Body of pancreas (tissue), 4 donors: ENCODE measurements at regions not wholly inside any gene's neighbourhood (a gene's known extent, or its start where the extent isn't known, plus 50 kb on each side); places are given as distances from the start of the nearest gene placed in this dataset.

ENCODE experiments used
- ATAC-seq: fragments of 150-250 bp; one replicate; pipeline ENCODE4 v1.9.1; 2016
- DNase-seq, 4 donors: peaks; one replicate each; pipeline ENCODE4 v3.0.0-alpha.2; 2019
- H3K27ac ChIP-seq, 4 donors: fragments of 200-600 bp; sonication (generic); 1 replicate in 3 of 4; 2 replicates in 1 of 4; pipeline versions ENCODE4 v1.5.1 to v1.6.1; 2016 to 2019; ENCODE audit warnings: mild to moderate bottlenecking in 1 of 4, mixed read lengths in 1 of 4, moderate library complexity in 1 of 4
- H3K27me3 ChIP-seq, 2 donors: fragments of 200-600 bp; sonication (generic); one replicate each; pipeline ENCODE4 v1.6.0; 2016; ENCODE audit warnings: mild to moderate bottlenecking in 1 of 2
- H3K36me3 ChIP-seq, 2 donors: fragments of 200-600 bp; sonication (generic); replicated peaks in 1 of 2; 2 replicates each; pipeline ENCODE4 v1.5.1; 2016; ENCODE audit warnings: low read depth in 2 of 2; ENCODE audit not compliant: insufficient read depth in 1 of 2
- H3K4me1 ChIP-seq: fragments of 200-600 bp; sonication (generic); one replicate; pipeline ENCODE4 v1.6.0; 2016
- H3K4me3 ChIP-seq, 2 donors: fragments of 200-600 bp; sonication (generic); 1 replicate in 1 of 2; 2 replicates in 1 of 2; pipeline ENCODE4 v1.5.1; 2016 to 2019
- H3K9me3 ChIP-seq, 3 donors: fragments of 200-600 bp; sonication (generic); 1 replicate in 2 of 3; 2 replicates in 1 of 3; pipeline ENCODE4 v1.5.1; 2016
- CTCF ChIP-seq, 7 experiments: fragments of 450-650 bp in 4 of 7; fragments of 200-600 bp in 3 of 7; sonication (generic) in 3 of 7; IDR thresholded peaks; one replicate each; pipeline ENCODE4 v1.5.1; 2016 to 2019; ENCODE audit warnings: antibody characterized with exemption in 7 of 7
- POLR2A ChIP-seq, 3 donors: fragments of 450-650 bp; IDR thresholded peaks; one replicate each; pipeline ENCODE4 v1.6.1; 2016; ENCODE audit warnings: antibody characterized with exemption in 3 of 3, mild to moderate bottlenecking in 2 of 3
- WGBS, 2 donors: methylation state at CpG; one replicate each; pipeline ENCODE4 v1.1.5; 2017; 5-methylcytosine and 5-hydroxymethylcytosine counted together
- intact Hi-C: fragments of 100-400 bp; cut with DNase I; formaldehyde crosslinking; loops from one replicate; pipeline ENCODE4 v1.15.1; 2023

GRCh38 chrX:34875204-34875603, 67.4 kb upstream of the FAM47B start:
- 33% methylated on average over 1 of the region's 1 CpG for WGBS, 2 donors
- no peaks in the 10 kb centered on the region for H3K27me3 ChIP-seq
- TF ChIP-seq CTCF (IDR thresholded peaks at IDR 0.05): no peak
- TF ChIP-seq POLR2A (IDR thresholded peaks at IDR 0.05): no peak
- no peak for ATAC-seq
- no peak overlapping the region for H3K4me3 ChIP-seq
- H3K27ac ChIP-seq: no peak overlapping the region
- DNase-seq: no peak
- no peaks in the 10 kb centered on the region for H3K36me3 ChIP-seq
- no peaks in the 10 kb centered on the region for H3K9me3 ChIP-seq
- H3K4me1 ChIP-seq: no peaks in the 10 kb centered on the region
- intact Hi-C loops: no loop called here

GRCh38 chrX:34877436-34877835, 65.2 kb upstream of the FAM47B start:
- Histone ChIP-seq H3K27me3 (no peaks in the 10 kb centered on the region), H3K36me3 (no peaks in the 10 kb centered on the region), H3K4me3 (no peak overlapping the region), H3K4me1 (no peaks in the 10 kb centered on the region), H3K27ac (no peak overlapping the region), H3K9me3 (no peaks in the 10 kb centered on the region)
- DNase-seq (no peak), ATAC-seq (no peak)
- TF ChIP-seq CTCF (IDR thresholded peaks at IDR 0.05) (no peak), POLR2A (IDR thresholded peaks at IDR 0.05) (no peak)
- intact Hi-C loops: no loop called here
- WGBS, 2 donors: 90 to 94% methylated on average over 1 of the region's 1 CpG

- 38 to 58% methylated on average over 2 of the region's 2 CpGs for WGBS, 2 donors
- Histone ChIP-seq H3K36me3 (no peaks in the 10 kb centered on the region), H3K27ac (no peak overlapping the region), H3K9me3 (no peaks in the 10 kb centered on the region), H3K27me3 (no peaks in the 10 kb centered on the region), H3K4me3 (no peak overlapping the region), H3K4me1 (no peaks in the 10 kb centered on the region)
- ATAC-seq (no peak), DNase-seq (no peak)
- intact Hi-C loops: no loop called here
- TF ChIP-seq CTCF (IDR thresholded peaks at IDR 0.05) (no peak), POLR2A (IDR thresholded peaks at IDR 0.05) (no peak)
Measured at GRCh38 chrX:34879346-34879745, 63.2 kb upstream of the FAM47B start.

- ATAC-seq: no peak
Measured at GRCh38 chrX:34879886-34880285, 62.7 kb upstream of the FAM47B start.

More at GRCh38 chrX:34879886-34880285, 62.7 kb upstream of the FAM47B start:
- intact Hi-C loops: no loop called here
- Histone ChIP-seq H3K27me3 (no peaks in the 10 kb centered on the region), H3K36me3 (no peaks in the 10 kb centered on the region), H3K9me3 (no peaks in the 10 kb centered on the region), H3K4me1 (no peaks in the 10 kb centered on the region), H3K4me3 (no peak overlapping the region), H3K27ac (no peak overlapping the region)
- WGBS, 2 donors: 42 to 73% methylated on average over 2 to 4 of the region's 4 CpGs
- TF ChIP-seq POLR2A (IDR thresholded peaks at IDR 0.05) (no peak), CTCF (IDR thresholded peaks at IDR 0.05) (no peak)
- DNase-seq: no peak
